ENCODE measurements at regions not wholly inside any gene's neighbourhood (a gene's known extent, or its start where the extent isn't known, plus 50 kb on each side); places are given as distances from the start of the nearest gene placed in this dataset.

- no peak overlapping the region for H3K27ac ChIP-seq
- no peak for DNase-seq (ENCODE audit: low read depth, low spot score)
These were observed 298.8 kb downstream of the FOXA2 start for GRCh38 chr20:22285555-22285954.

GRCh38 chr20:22282696-22283095 lies 301.7 kb downstream of the FOXA2 start:
- no peak overlapping the region for H3K27ac ChIP-seq
- DNase-seq (ENCODE audit: low read depth, low spot score), result no peak

- no peak for DNase-seq (ENCODE audit: low read depth, low spot score)
- no peak overlapping the region for H3K27ac ChIP-seq
These were observed 310.0 kb downstream of the FOXA2 start for GRCh38 chr20:22274330-22274729.

GRCh38 chr20:22268675-22269074 lies 315.7 kb downstream of the FOXA2 start:
- DNase-seq (ENCODE audit: low read depth, low spot score), result no peak
- no peak overlapping the region for H3K27ac ChIP-seq

GRCh38 chr20:22264917-22265316 lies 319.5 kb downstream of the FOXA2 start:
- H3K27ac ChIP-seq, result no peak overlapping the region
- no peak for DNase-seq (ENCODE audit: low read depth, low spot score)

GRCh38 chr20:22260506-22260905 lies 323.9 kb downstream of the FOXA2 start:
- DNase-seq (ENCODE audit: low read depth, low spot score), result no peak
- H3K27ac ChIP-seq, result no peak overlapping the region

- no peak overlapping the region for H3K27ac ChIP-seq
- no peak for DNase-seq (ENCODE audit: low read depth, low spot score)
These were observed 326.5 kb downstream of the FOXA2 start for GRCh38 chr20:22257912-22258311.

- no peak for DNase-seq (ENCODE audit: low read depth, low spot score)
- no peak overlapping the region for H3K27ac ChIP-seq
These were observed 336.2 kb downstream of the FOXA2 start for GRCh38 chr20:22248051-22248667.

GRCh38 chr20:22245139-22245538 lies 339.2 kb downstream of the FOXA2 start:
- H3K27ac ChIP-seq, result no peak overlapping the region
- DNase-seq (ENCODE audit: low read depth, low spot score), result no peak

- H3K27ac ChIP-seq, result no peak overlapping the region
- DNase-seq (ENCODE audit: low read depth, low spot score), result no peak
These were observed 341.3 kb downstream of the FOXA2 start for GRCh38 chr20:22243067-22243466.

GRCh38 chr20:22241609-22242008 lies 342.8 kb downstream of the FOXA2 start:
- DNase-seq (ENCODE audit: low read depth, low spot score), result no peak
- no peak overlapping the region for H3K27ac ChIP-seq

GRCh38 chr20:22232923-22233322 lies 351.4 kb downstream of the FOXA2 start:
- H3K27ac ChIP-seq, result no peak overlapping the region
- no peak for DNase-seq (ENCODE audit: low read depth, low spot score)

- H3K27ac ChIP-seq, result no peak overlapping the region
- no peak for DNase-seq (ENCODE audit: low read depth, low spot score)
These were observed 351.9 kb downstream of the FOXA2 start for GRCh38 chr20:22232473-22232872.

GRCh38 chr20:22226849-22227700 lies 357.3 kb downstream of the FOXA2 start:
- no peak overlapping the region for H3K27ac ChIP-seq
- DNase-seq (ENCODE audit: low read depth, low spot score), result no peak

GRCh38 chr20:22223236-22223635 lies 361.1 kb downstream of the FOXA2 start:
- no peak for DNase-seq (ENCODE audit: low read depth, low spot score)
- no peak overlapping the region for H3K27ac ChIP-seq

GRCh38 chr20:22217712-22218352 lies 366.5 kb downstream of the FOXA2 start:
- no peak overlapping the region for H3K27ac ChIP-seq
- no peak for DNase-seq (ENCODE audit: low read depth, low spot score)

GRCh38 chr20:22216984-22217383 lies 367.4 kb downstream of the FOXA2 start:
- DNase-seq (ENCODE audit: low read depth, low spot score), result no peak
- no peak overlapping the region for H3K27ac ChIP-seq

- no peak overlapping the region for H3K27ac ChIP-seq
- DNase-seq (ENCODE audit: low read depth, low spot score), result no peak
These were observed 370.1 kb downstream of the FOXA2 start for GRCh38 chr20:22214296-22214695.

- H3K27ac ChIP-seq, result no peak overlapping the region
- DNase-seq (ENCODE audit: low read depth, low spot score), result no peak
These were observed 371.1 kb downstream of the FOXA2 start for GRCh38 chr20:22213271-22213670.

- no peak overlapping the region for H3K27ac ChIP-seq
- DNase-seq (ENCODE audit: low read depth, low spot score), result no peak
These were observed 377.1 kb downstream of the FOXA2 start for GRCh38 chr20:22207280-22207679.

GRCh38 chr20:22204801-22205200 lies 379.6 kb downstream of the FOXA2 start:
- no peak overlapping the region for H3K27ac ChIP-seq
- DNase-seq (ENCODE audit: low read depth, low spot score), result no peak
